Stomach (tissue), 8 donors: ENCODE measurements at regions not wholly inside any gene's neighbourhood (a gene's known extent, or its start where the extent isn't known, plus 50 kb on each side); places are given as distances from the start of the nearest gene placed in this dataset.

Experiments
- DNase-seq, 2 donors: peaks; one replicate each; pipeline versions ENCODE4 v3.0.0 to v3.0.0-alpha.2; 2013 to 2019
- H3K27ac ChIP-seq, 5 donors: fragments of 200-600 bp in 4 of 5; sonication (generic) in 4 of 5; one replicate each; pipeline ENCODE4 v1.5.1; 2013 to 2019; ENCODE audit warnings: mild to moderate bottlenecking in 1 of 5, moderate library complexity in 1 of 5
- H3K27me3 ChIP-seq, 3 donors: fragments of 200-600 bp; sonication (generic); one replicate each; pipeline ENCODE4 v1.5.1; 2017 to 2019; ENCODE audit warnings: mixed run types in 1 of 3
- H3K36me3 ChIP-seq, 4 donors: fragments of 200-600 bp; sonication (generic); 1 replicate in 3 of 4; 2 replicates in 1 of 4; pipeline ENCODE4 v1.5.1; 2016 to 2019
- H3K4me1 ChIP-seq, 4 donors: fragments of 200-600 bp; sonication (generic); one replicate each; pipeline ENCODE4 v1.5.1; 2016 to 2019
- H3K4me3 ChIP-seq, 4 donors: fragments of 200-600 bp; sonication (generic) in 3 of 4; one replicate each; pipeline ENCODE4 v1.5.1; 2016 to 2019; ENCODE audit warnings: mild to moderate bottlenecking in 1 of 4
- H3K9me3 ChIP-seq, 4 donors: fragments of 200-600 bp; sonication (generic); one replicate each; pipeline ENCODE4 v1.5.1; 2016 to 2019
- EP300 ChIP-seq: sonication (generic); formaldehyde crosslinking; IDR thresholded peaks from one replicate; pipeline ENCODE4 v1.6.1; 2017; ENCODE audit warnings: antibody characterized with exemption
- POLR2AphosphoS5 ChIP-seq, 3 donors: sonication (generic); formaldehyde crosslinking; IDR thresholded peaks; one replicate each; pipeline ENCODE4 v1.6.1; 2016; ENCODE audit warnings: antibody characterized with exemption in 3 of 3
- WGBS, 5 donors: extraction: QIAGEN DNeasy Blood & Tissue Kit in 3 of 5; methylation state at CpG; one replicate each; pipeline versions ENCODE4 v1.1.5 to v1.1.7; 2013 to 2018; 5-methylcytosine and 5-hydroxymethylcytosine counted together
- intact Hi-C: fragments of 100-400 bp; cut with DNase I; formaldehyde crosslinking; loops from one replicate; pipeline ENCODE4 v1.15.1; 2023; ENCODE audit warnings: low total_unique reads
- donor health status: healthy with polysubstance abuse.
- donor health status: Bipolar disorder and iron deficiency.
- donor health status: healthy.

DNA sequence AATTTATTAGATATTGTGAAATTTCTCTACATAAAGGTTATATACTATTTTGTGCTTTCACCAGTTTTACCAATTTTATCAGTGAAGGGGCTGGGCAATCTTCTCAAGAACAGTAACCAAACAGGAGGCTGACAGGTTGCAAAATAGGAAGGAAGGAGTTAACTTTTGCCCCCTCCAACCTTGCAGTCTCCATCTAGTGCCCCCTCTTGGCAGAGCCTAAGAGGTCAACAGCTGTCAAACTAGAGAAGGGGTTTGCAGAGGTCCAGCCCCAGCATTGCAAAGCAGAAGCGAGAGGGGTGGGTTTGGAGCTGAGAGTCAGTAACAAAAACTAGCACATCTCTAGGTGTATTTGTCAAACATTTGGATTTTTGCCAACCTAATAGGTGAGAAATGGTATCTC lies 391.0 kb downstream of the CDC5L start:
- Histone ChIP-seq H3K4me1 (no peaks in the 10 kb centered on the region), H3K36me3 (no peaks in the 10 kb centered on the region), H3K27me3 (no peaks in the 10 kb centered on the region), H3K9me3 (no peaks in the 10 kb centered on the region), H3K27ac (no peak overlapping the region), H3K4me3 (no peak overlapping the region)
- TF ChIP-seq EP300 (no peak), POLR2AphosphoS5 (IDR thresholded peaks at IDR 0.05) (no peak)
- DNase-seq: no peak
- intact Hi-C loops: no loop called here
- WGBS, 5 donors: 91 to 100% (median 96%) methylated on average over 1 of the region's 1 CpG
